KMS-11 (cell line): ENCODE measurements at regions not wholly inside any gene's neighbourhood (a gene's known extent, or its start where the extent isn't known, plus 50 kb on each side); places are given as distances from the start of the nearest gene placed in this dataset.

ENCODE experiments used
- H2AFZ ChIP-seq: fragments of 200-600 bp; sonication (generic); 2 replicates; pipeline ENCODE4 v1.6.1; 2016; ENCODE audit warnings: antibody characterized with exemption, mixed run types, low read depth
- H3K27ac ChIP-seq: fragments of 200-600 bp; sonication (generic); 2 replicates; pipeline ENCODE4 v1.6.1; 2016; ENCODE audit warnings: mild to moderate bottlenecking, mixed run types
- H3K27me3 ChIP-seq: fragments of 200-600 bp; sonication (generic); 2 replicates; pipeline ENCODE4 v1.6.1; 2017; ENCODE audit warnings: mild to moderate bottlenecking, low read depth, mixed run types, moderate library complexity; ENCODE audit not compliant: insufficient read depth
- H3K36me3 ChIP-seq: fragments of 200-600 bp; sonication (generic); 2 replicates; pipeline ENCODE4 v1.6.1; 2017; ENCODE audit warnings: mild to moderate bottlenecking, mixed run types; ENCODE audit not compliant: insufficient read depth
- H3K4me1 ChIP-seq: fragments of 200-600 bp; sonication (generic); 2 replicates; pipeline ENCODE4 v1.6.1; 2016; ENCODE audit warnings: mild to moderate bottlenecking, low read depth, mixed run types; ENCODE audit not compliant: poor library complexity, severe bottlenecking
- H3K4me2 ChIP-seq: fragments of 200-600 bp; sonication (generic); 2 replicates; pipeline ENCODE4 v1.7.0; 2016; ENCODE audit warnings: mild to moderate bottlenecking, mixed run types
- H3K4me3 ChIP-seq: fragments of 200-600 bp; sonication (generic); IDR thresholded peaks from 2 replicates; pipeline ENCODE4 v1.6.1; 2017; ENCODE audit warnings: low read depth, low read length, mixed read lengths; ENCODE audit not compliant: insufficient read depth
- H3K79me2 ChIP-seq: fragments of 200-600 bp; sonication (generic); 2 replicates; pipeline ENCODE4 v1.6.1; 2016; ENCODE audit warnings: low read depth, mixed run types; ENCODE audit not compliant: insufficient read depth
- H3K9ac ChIP-seq: fragments of 200-600 bp; sonication (generic); 2 replicates; pipeline ENCODE4 v1.6.1; 2016; ENCODE audit warnings: mild to moderate bottlenecking, mixed run types
- H4K20me1 ChIP-seq: fragments of 200-600 bp; sonication (generic); 2 replicates; pipeline ENCODE4 v1.6.1; 2016; ENCODE audit warnings: mild to moderate bottlenecking, mixed run types; ENCODE audit not compliant: insufficient read depth
- TF ChIP-seq, protein P1 (sequence below): fragments of 200-600 bp; sonication (generic); conservative IDR thresholded peaks from 2 replicates; pipeline ENCODE4 v1.6.1; 2017; ENCODE audit warnings: low read depth, mild to moderate bottlenecking, antibody characterized with exemption, low read length, moderate library complexity, mixed read lengths

DNA sequence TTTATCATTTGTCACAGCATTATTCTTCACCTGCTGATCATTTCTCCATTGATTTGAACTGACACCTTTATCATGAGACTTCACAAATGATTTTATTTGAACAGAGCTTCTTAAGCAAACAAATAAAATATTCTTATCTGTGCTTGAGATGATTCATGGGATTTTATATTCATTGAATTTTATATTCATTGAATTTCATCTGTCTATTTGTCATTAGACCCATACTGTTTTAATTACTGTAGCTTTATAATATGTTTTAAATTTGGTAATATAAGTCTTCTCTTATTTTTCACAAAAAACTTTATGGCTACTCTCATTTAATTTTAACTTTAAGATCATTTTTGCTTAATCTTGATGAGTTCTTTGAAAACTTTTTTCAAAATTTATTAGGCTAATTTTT is 777.4 kb upstream of the TBX3 start:
- H2AFZ ChIP-seq: no peak overlapping the region
- H3K36me3 ChIP-seq: no peaks in the 10 kb centered on the region
- no peak overlapping the region for H3K27ac ChIP-seq
- no peak overlapping the region for H3K4me2 ChIP-seq
- no peak overlapping the region for H3K9ac ChIP-seq
- H3K27me3 ChIP-seq: no peaks in the 10 kb centered on the region
- H3K79me2 ChIP-seq: no peaks in the 10 kb centered on the region
- no peaks in the 10 kb centered on the region for H3K4me1 ChIP-seq
- TF ChIP-seq, protein P1, sequence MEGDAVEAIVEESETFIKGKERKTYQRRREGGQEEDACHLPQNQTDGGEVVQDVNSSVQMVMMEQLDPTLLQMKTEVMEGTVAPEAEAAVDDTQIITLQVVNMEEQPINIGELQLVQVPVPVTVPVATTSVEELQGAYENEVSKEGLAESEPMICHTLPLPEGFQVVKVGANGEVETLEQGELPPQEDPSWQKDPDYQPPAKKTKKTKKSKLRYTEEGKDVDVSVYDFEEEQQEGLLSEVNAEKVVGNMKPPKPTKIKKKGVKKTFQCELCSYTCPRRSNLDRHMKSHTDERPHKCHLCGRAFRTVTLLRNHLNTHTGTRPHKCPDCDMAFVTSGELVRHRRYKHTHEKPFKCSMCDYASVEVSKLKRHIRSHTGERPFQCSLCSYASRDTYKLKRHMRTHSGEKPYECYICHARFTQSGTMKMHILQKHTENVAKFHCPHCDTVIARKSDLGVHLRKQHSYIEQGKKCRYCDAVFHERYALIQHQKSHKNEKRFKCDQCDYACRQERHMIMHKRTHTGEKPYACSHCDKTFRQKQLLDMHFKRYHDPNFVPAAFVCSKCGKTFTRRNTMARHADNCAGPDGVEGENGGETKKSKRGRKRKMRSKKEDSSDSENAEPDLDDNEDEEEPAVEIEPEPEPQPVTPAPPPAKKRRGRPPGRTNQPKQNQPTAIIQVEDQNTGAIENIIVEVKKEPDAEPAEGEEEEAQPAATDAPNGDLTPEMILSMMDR: no peak
- no peaks in the 10 kb centered on the region for H4K20me1 ChIP-seq
- no peak overlapping the region for H3K4me3 ChIP-seq

DNA sequence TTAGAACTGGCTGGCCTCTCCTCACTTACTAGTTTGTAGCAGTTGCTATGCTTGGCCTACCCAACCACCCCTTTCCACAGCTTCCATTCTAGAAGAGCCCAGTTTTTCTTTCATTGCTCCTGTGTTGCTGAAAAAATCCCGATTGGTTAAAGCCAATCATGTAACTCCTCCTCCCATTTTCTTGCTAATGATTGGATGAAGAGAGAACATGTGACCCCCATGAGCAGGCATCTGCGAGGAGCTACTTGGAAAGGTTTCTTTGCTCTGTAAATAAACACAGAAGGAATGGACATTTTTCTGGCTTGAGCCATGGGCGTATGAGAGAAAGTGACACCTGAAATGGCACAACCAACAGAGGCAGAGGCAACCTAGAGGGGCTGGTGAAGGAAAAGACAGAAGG is 773.8 kb upstream of the TBX3 start:
- Histone ChIP-seq H3K79me2 (no peaks in the 10 kb centered on the region), H3K27me3 (no peaks in the 10 kb centered on the region), H3K27ac (no peak overlapping the region), H4K20me1 (no peaks in the 10 kb centered on the region), H3K4me1 (no peaks in the 10 kb centered on the region), H2AFZ (no peak overlapping the region), H3K4me2 (no peak overlapping the region), H3K36me3 (no peaks in the 10 kb centered on the region), H3K9ac (no peak overlapping the region), H3K4me3 (no peak overlapping the region)
- TF ChIP-seq, protein P1: no peak

DNA sequence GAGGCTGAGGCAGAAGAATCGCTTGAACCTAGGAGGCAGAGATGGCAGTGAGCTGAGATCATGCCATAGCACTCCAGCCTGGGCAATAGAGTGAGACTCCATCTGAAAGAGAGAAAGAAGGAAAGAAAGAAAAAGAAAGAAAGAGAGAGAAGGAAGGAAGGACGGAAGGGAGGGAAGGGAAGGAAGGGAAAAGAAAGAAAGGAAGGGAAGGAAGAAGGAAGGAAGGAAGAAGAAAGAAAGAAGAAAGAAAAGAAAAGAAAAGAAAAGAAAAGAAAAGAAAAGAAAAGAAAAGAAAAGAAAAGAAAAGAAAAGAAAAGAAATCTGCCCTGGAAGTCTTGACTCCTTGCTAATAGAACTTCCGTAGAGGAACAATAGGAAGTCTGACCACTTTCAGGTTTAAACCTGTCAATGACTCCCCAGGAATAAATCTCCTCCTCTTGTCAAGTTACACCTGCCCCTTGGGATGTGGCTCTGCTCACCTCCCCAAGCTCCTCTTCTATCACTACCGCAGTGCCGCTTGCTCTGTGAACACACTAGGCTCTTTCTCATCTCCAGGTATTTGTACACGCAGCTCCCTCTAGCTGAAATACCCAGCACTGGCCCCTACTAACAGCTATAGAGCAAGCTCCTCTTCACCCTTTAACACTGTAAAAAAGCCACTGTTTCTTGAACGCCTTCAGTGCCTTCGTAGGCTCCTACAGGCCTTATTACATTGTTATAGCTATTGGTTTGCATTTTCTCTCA is 773.1 kb upstream of the TBX3 start:
- H3K27ac ChIP-seq: no peak overlapping the region

DNA sequence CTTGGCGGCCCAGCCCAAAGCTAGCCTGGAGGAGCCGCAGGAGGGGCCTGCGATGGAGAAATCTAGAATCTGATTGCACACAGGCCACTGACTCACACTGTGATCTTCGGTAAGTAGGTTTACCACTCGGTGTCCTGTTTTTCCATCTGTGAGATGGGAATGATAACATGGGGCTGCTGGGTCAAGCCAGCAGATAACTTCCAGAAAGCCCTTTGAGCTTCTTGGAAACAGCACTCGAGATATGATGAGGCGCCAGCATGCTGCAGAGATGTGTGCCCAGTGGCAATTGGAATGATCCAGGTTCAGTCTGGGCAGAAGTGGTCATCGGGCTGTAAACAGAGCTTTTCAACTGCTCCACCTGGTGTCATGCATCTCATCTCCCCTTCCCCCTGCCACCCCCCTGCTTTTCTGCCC is 771.3 kb upstream of the TBX3 start:
- Histone ChIP-seq H3K27ac (no peak overlapping the region), H3K4me2 (no peak overlapping the region), H3K4me1 (no peaks in the 10 kb centered on the region), H3K27me3 (no peaks in the 10 kb centered on the region), H3K79me2 (no peaks in the 10 kb centered on the region), H3K36me3 (no peaks in the 10 kb centered on the region), H2AFZ (no peak overlapping the region), H3K4me3 (no peak overlapping the region), H4K20me1 (no peaks in the 10 kb centered on the region), H3K9ac (no peak overlapping the region)
- TF ChIP-seq, protein P1: no peak

More for the DNA sequence above, 773.1 kb upstream of the TBX3 start:
- TF ChIP-seq, protein P1: no peak
- no peak overlapping the region for H3K4me3 ChIP-seq
- H3K4me1 ChIP-seq: no peaks in the 10 kb centered on the region
- H2AFZ ChIP-seq: no peak overlapping the region
- no peaks in the 10 kb centered on the region for H3K27me3 ChIP-seq
- H4K20me1 ChIP-seq: no peaks in the 10 kb centered on the region
- no peaks in the 10 kb centered on the region for H3K36me3 ChIP-seq
- no peaks in the 10 kb centered on the region for H3K79me2 ChIP-seq
- H3K4me2 ChIP-seq: no peak overlapping the region
- no peak overlapping the region for H3K9ac ChIP-seq
